ENCODE measurements at regions not wholly inside any gene's neighbourhood (a gene's known extent, or its start where the extent isn't known, plus 50 kb on each side); places are given as distances from the start of the nearest gene placed in this dataset.

GRCh38 chr5:10891193-10891592 is 130.2 kb upstream of the DAP start:
- TF ChIP-seq POLR2A (IDR thresholded peaks at IDR 0.05) (no peak), POLR2AphosphoS5 (IDR thresholded peaks at IDR 0.05; ENCODE audit: insufficient read depth in 1 of 2, low read depth in 1 of 2) (no peak)
